ENCODE measurements at regions not wholly inside any gene's neighbourhood (a gene's known extent, or its start where the extent isn't known, plus 50 kb on each side); places are given as distances from the start of the nearest gene placed in this dataset.

GRCh38 chr6:95946906-95947305 is 68.9 kb upstream of the FUT9 start:
- Histone ChIP-seq H3K4me1 (no peaks in the 10 kb centered on the region), H3K4me3 (no peak overlapping the region), H3K36me3 (no peaks in the 10 kb centered on the region), H3K9me3 (no peaks in the 10 kb centered on the region), H3K27ac (no peak overlapping the region), H3K27me3 (no peaks in the 10 kb centered on the region)
- TF ChIP-seq CTCF (IDR thresholded peaks at IDR 0.05), result no peak
- ATAC-seq (no peak), DNase-seq (no peak)
- intact Hi-C loops (cut with DNase I), result no loop called here

GRCh38 chr6:95948324-95948723 is 67.5 kb upstream of the FUT9 start:
- no peak for TF ChIP-seq CTCF (IDR thresholded peaks at IDR 0.05)
- ATAC-seq (no peak), DNase-seq (no peak)
- H3K4me1 ChIP-seq, result no peaks in the 10 kb centered on the region
- H3K9me3 ChIP-seq, result no peaks in the 10 kb centered on the region
- H3K27ac ChIP-seq, result no peak overlapping the region
- no peak overlapping the region for H3K4me3 ChIP-seq
- no peaks in the 10 kb centered on the region for H3K27me3 ChIP-seq
- intact Hi-C loops (cut with DNase I), result no loop called here
- H3K36me3 ChIP-seq, result no peaks in the 10 kb centered on the region

- no peaks in the 10 kb centered on the region for H3K36me3 ChIP-seq
- no peak for TF ChIP-seq CTCF (IDR thresholded peaks at IDR 0.05)
- intact Hi-C loops (cut with DNase I), result no loop called here
- H3K4me1 ChIP-seq, result no peaks in the 10 kb centered on the region
- no peak for DNase-seq
- no peak overlapping the region for H3K27ac ChIP-seq
- no peak overlapping the region for H3K4me3 ChIP-seq
- no peaks in the 10 kb centered on the region for H3K9me3 ChIP-seq
- H3K27me3 ChIP-seq, result no peaks in the 10 kb centered on the region
- ATAC-seq, result no peak
Measured at GRCh38 chr6:95949985-95950384, 65.8 kb upstream of the FUT9 start.

GRCh38 chr6:95958686-95959085 is 57.1 kb upstream of the FUT9 start:
- no peak for TF ChIP-seq CTCF (IDR thresholded peaks at IDR 0.05)
- H3K27me3 ChIP-seq, result no peaks in the 10 kb centered on the region
- DNase-seq, result no peak
- no peak overlapping the region for H3K4me3 ChIP-seq
- H3K36me3 ChIP-seq, result no peaks in the 10 kb centered on the region
- no peak overlapping the region for H3K27ac ChIP-seq
- intact Hi-C loops (cut with DNase I), result no loop called here
- ATAC-seq, result no peak
- H3K9me3 ChIP-seq, result no peaks in the 10 kb centered on the region
- H3K4me1 ChIP-seq, result no peaks in the 10 kb centered on the region

- H3K4me1 ChIP-seq, result no peaks in the 10 kb centered on the region
- ATAC-seq, result no peak
- intact Hi-C loops (cut with DNase I), result no loop called here
- no peak overlapping the region for H3K27ac ChIP-seq
- no peak for TF ChIP-seq CTCF (IDR thresholded peaks at IDR 0.05)
- H3K4me3 ChIP-seq, result no peak overlapping the region
- DNase-seq, result no peak
- H3K27me3 ChIP-seq, result no peaks in the 10 kb centered on the region
- H3K9me3 ChIP-seq, result no peaks in the 10 kb centered on the region
- no peaks in the 10 kb centered on the region for H3K36me3 ChIP-seq
Measured at GRCh38 chr6:95959261-95959660, 56.5 kb upstream of the FUT9 start.
